K562 (cell line): ENCODE measurements at regions not wholly inside any gene's neighbourhood (a gene's known extent, or its start where the extent isn't known, plus 50 kb on each side); places are given as distances from the start of the nearest gene placed in this dataset.
A peak's percentile ranks its signal among the peaks of the same experiment; 100 is the strongest.

ENCODE experiments used
- C11orf30 ChIP-seq: fragments of 450-650 bp; IDR thresholded peaks from 2 replicates; pipeline ENCODE4 v1.6.1; 2016; ENCODE audit warnings: low read depth, mild to moderate bottlenecking
- CEBPG ChIP-seq, 3 experiments: fragments of 200-800 bp in 1 of 3; sonication (Bioruptor generic) in 1 of 3; sonication (generic) in 1 of 3; formaldehyde crosslinking in 1 of 3; IDR thresholded peaks in 2 of 3; conservative IDR thresholded peaks in 1 of 3; 2 replicates each; pipeline versions ENCODE4 v1.6.1 to v1.8.0; 2016 to 2022; ENCODE audit warnings: missing compliant biosample characterization in 2 of 3, missing genetic modification characterization in 2 of 3, mild to moderate bottlenecking in 1 of 3, missing genetic modification reagents in 1 of 3
- CREB1 ChIP-seq, 2 experiments: sonication (generic) in 1 of 2; formaldehyde crosslinking in 1 of 2; IDR thresholded peaks; 2 replicates each; pipeline versions ENCODE4 v1.6.1 to v1.8.0; 2012 to 2022; ENCODE audit warnings: inconsistent platforms in 1 of 2, mild to moderate bottlenecking in 1 of 2, missing genetic modification reagents in 1 of 2, moderate library complexity in 1 of 2
- E2F5 ChIP-seq: sonication (generic); formaldehyde crosslinking; IDR thresholded peaks from 2 replicates; pipeline ENCODE4 v1.8.0; 2022; ENCODE audit warnings: mild to moderate bottlenecking, missing genetic modification reagents
- ELK3 ChIP-seq: fragments of 450-650 bp; formaldehyde crosslinking; IDR thresholded peaks from 2 replicates; pipeline ENCODE4 v1.4.0; 2020; ENCODE audit warnings: mild to moderate bottlenecking
- EP400 ChIP-seq: fragments of 450-650 bp; IDR thresholded peaks from 2 replicates; pipeline ENCODE4 v1.6.1; 2017; ENCODE audit warnings: antibody characterized with exemption, mild to moderate bottlenecking, moderate library complexity
- MAFG ChIP-seq: fragments of 450-650 bp; conservative IDR thresholded peaks from 2 replicates; pipeline ENCODE4 v1.6.1; 2016; ENCODE audit warnings: missing genetic modification characterization, missing compliant biosample characterization
- MAFK ChIP-seq: IDR thresholded peaks from 2 replicates; pipeline ENCODE4 v1.6.1; 2011; ENCODE audit warnings: low read length, improper control_type of control experiment
- MCM7 ChIP-seq, 2 experiments: fragments of 450-650 bp; IDR thresholded peaks; 2 replicates each; pipeline ENCODE4 v1.6.1; 2016 to 2018
- NR3C1 ChIP-seq: sonication (generic); formaldehyde crosslinking; IDR thresholded peaks from 2 replicates; pipeline ENCODE4 v1.8.1; 2022; ENCODE audit warnings: missing genetic modification reagents
- PTRF ChIP-seq: fragments of 450-650 bp; IDR thresholded peaks from 2 replicates; pipeline ENCODE4 v1.6.1; 2016; ENCODE audit warnings: mild to moderate bottlenecking, missing genetic modification characterization, missing compliant biosample characterization
- RFX1 ChIP-seq: fragments of 450-650 bp; IDR thresholded peaks from 2 replicates; pipeline ENCODE4 v1.6.1; 2016; ENCODE audit warnings: mild to moderate bottlenecking, moderate library complexity
- RNF219 ChIP-seq: fragments of 250-450 bp; sonication (Bioruptor Pico); IDR thresholded peaks from 2 replicates; pipeline ENCODE4 v1.5.0; 2022; ENCODE audit warnings: mild to moderate bottlenecking
- SAFB2 ChIP-seq: fragments of 200-400 bp; formaldehyde crosslinking; IDR thresholded peaks from 2 replicates; pipeline ENCODE4 v1.6.1; 2018; ENCODE audit warnings: borderline replicate concordance, low read length, low read depth, moderate library complexity; ENCODE audit not compliant: severe bottlenecking
- STAT5B ChIP-seq: fragments of 250-450 bp; sonication (Bioruptor Pico); IDR thresholded peaks from 2 replicates; pipeline ENCODE4 v1.8.0; 2021; ENCODE audit warnings: mild to moderate bottlenecking, inconsistent platforms
- TRIM28 ChIP-seq: fragments of 450-650 bp; IDR thresholded peaks from 2 replicates; pipeline ENCODE4 v1.6.1; 2017
- ZNF224 ChIP-seq: sonication (generic); formaldehyde crosslinking; IDR thresholded peaks from 2 replicates; pipeline ENCODE4 v1.8.0; 2022; ENCODE audit warnings: mild to moderate bottlenecking, missing genetic modification reagents
- ZNF311 ChIP-seq: fragments of 250-450 bp; sonication (Bioruptor Pico); IDR thresholded peaks from 2 replicates; pipeline ENCODE4 v1.4.0; 2020; ENCODE audit warnings: mild to moderate bottlenecking, moderate library complexity
- TF ChIP-seq, protein P1 (sequence below): fragments of 450-650 bp; IDR thresholded peaks from 2 replicates; pipeline ENCODE4 v1.6.1; 2018; ENCODE audit warnings: mild to moderate bottlenecking, low read depth; ENCODE audit not compliant: partially characterized antibody

GRCh38 chr6:144894240-144894639 is 609.1 kb downstream of the UTRN start (continued):
- TF ChIP-seq, protein P1, sequence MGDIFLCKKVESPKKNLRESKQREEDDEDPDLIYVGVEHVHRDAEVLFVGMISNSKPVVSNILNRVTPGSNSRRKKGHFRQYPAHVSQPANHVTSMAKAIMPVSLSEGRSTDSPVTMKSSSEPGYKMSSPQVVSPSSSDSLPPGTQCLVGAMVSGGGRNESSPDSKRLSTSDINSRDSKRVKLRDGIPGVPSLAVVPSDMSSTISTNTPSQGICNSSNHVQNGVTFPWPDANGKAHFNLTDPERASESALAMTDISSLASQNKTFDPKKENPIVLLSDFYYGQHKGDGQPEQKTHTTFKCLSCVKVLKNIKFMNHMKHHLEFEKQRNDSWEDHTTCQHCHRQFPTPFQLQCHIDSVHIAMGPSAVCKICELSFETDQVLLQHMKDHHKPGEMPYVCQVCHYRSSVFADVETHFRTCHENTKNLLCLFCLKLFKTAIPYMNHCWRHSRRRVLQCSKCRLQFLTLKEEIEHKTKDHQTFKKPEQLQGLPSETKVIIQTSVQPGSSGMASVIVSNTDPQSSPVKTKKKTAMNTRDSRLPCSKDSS = no peak
- TF ChIP-seq NR3C1 (no peak), MAFK (peak; percentile 25; the same call in 1 of the 2 replicates), SAFB2 (no peak), CREB1 (IDR thresholded peaks at IDR 0.05) (no peak), CREB1 (CRISPR knock-in tag; IDR thresholded peaks at IDR 0.05) (no peak), RFX1 (no peak), TRIM28 (no peak), PTRF (no peak), ELK3 (CRISPR knock-in tag) (no peak), EP400 (no peak), STAT5B (CRISPR knock-in tag) (no peak), ZNF224 (CRISPR knock-in tag) (no peak), RNF219 (no peak), CEBPG (CRISPR knock-in tag; IDR thresholded peaks at IDR 0.05) (no peak), CEBPG (tag; conservative IDR thresholded peaks at IDR 0.05 in 1 of 2, IDR thresholded peaks at IDR 0.05 in 1 of 2) (no peak), E2F5 (CRISPR knock-in tag) (no peak), MAFG (peak; percentile 52), ZNF311 (CRISPR knock-in tag) (no peak), MCM7 (IDR thresholded peaks at IDR 0.05) (no peak), C11orf30 (peak; percentile 59; the same call in 1 of the 2 replicates)
